ENCODE measurements at regions not wholly inside any gene's neighbourhood (a gene's known extent, or its start where the extent isn't known, plus 50 kb on each side); places are given as distances from the start of the nearest gene placed in this dataset.

DNA sequence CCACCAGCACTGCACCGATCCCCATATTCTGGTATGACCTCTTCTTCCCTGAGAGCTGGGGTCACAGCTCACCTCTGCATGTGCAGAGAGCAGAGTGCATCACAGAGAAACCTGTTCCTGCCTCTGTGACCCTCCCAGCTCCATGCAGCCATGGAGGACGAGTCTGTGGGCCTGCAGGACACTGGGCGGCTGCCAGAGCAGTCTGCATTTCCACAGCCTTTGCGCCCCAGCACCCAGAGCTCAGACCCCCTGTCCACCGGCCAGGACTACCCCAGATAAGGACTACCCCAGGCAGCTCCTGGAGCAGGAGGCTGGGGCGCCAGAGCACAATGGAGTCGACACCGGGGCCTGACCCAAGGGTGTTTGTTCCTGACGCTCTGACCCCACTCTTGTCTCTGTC lies 308.1 kb upstream of the IRX1 start:
- Histone ChIP-seq H3K27me3 (ENCODE audit: insufficient read depth, poor library complexity, severe bottlenecking) (no peaks in the 10 kb centered on the region), H3K4me1 (ENCODE audit: insufficient read depth, poor library complexity, severe bottlenecking) (no peaks in the 10 kb centered on the region), H3K4me3 (ENCODE audit: severe bottlenecking) (no peak overlapping the region), H3K27ac (ENCODE audit: poor library complexity, severe bottlenecking) (no peak overlapping the region), H3K9me3 (ENCODE audit: severe bottlenecking) (no peaks in the 10 kb centered on the region), H3K36me3 (ENCODE audit: low read depth) (no peaks in the 10 kb centered on the region)
- ATAC-seq (ENCODE audit: low read depth) (no peak), DNase-seq (ENCODE audit: low spot score) (no peak)
- TF ChIP-seq, protein P1, sequence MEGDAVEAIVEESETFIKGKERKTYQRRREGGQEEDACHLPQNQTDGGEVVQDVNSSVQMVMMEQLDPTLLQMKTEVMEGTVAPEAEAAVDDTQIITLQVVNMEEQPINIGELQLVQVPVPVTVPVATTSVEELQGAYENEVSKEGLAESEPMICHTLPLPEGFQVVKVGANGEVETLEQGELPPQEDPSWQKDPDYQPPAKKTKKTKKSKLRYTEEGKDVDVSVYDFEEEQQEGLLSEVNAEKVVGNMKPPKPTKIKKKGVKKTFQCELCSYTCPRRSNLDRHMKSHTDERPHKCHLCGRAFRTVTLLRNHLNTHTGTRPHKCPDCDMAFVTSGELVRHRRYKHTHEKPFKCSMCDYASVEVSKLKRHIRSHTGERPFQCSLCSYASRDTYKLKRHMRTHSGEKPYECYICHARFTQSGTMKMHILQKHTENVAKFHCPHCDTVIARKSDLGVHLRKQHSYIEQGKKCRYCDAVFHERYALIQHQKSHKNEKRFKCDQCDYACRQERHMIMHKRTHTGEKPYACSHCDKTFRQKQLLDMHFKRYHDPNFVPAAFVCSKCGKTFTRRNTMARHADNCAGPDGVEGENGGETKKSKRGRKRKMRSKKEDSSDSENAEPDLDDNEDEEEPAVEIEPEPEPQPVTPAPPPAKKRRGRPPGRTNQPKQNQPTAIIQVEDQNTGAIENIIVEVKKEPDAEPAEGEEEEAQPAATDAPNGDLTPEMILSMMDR (IDR thresholded peaks at IDR 0.05; ENCODE audit: poor library complexity, severe bottlenecking) = no peak

DNA sequence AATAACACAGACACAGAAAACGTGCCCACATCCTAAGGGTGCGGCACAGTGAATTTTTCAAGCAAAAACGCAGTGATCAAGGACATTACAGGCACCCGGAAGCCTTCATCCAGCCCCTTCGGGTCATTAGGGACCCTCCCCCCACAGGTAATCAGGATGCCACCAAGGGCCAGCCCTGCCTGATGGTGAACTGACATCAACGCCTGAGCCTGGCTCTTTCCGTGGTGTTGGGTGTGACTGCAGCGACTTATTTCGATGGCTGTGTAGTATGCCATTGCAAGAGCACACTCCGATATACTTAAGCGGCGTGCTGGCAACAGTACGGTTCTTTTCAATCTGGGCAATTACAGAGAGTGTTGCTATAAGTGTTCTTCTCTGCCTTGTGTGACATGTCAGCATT lies 310.0 kb upstream of the IRX1 start:
- Histone ChIP-seq H3K4me3 (ENCODE audit: severe bottlenecking) (no peak overlapping the region), H3K36me3 (ENCODE audit: low read depth) (no peaks in the 10 kb centered on the region), H3K4me1 (ENCODE audit: insufficient read depth, poor library complexity, severe bottlenecking) (no peaks in the 10 kb centered on the region), H3K9me3 (ENCODE audit: severe bottlenecking) (no peaks in the 10 kb centered on the region), H3K27me3 (ENCODE audit: insufficient read depth, poor library complexity, severe bottlenecking) (no peaks in the 10 kb centered on the region), H3K27ac (ENCODE audit: poor library complexity, severe bottlenecking) (no peak overlapping the region)
- DNase-seq (ENCODE audit: low spot score) = no peak
- TF ChIP-seq, protein P1 (IDR thresholded peaks at IDR 0.05; ENCODE audit: poor library complexity, severe bottlenecking) = no peak
- no peak for ATAC-seq (ENCODE audit: low read depth)

DNA sequence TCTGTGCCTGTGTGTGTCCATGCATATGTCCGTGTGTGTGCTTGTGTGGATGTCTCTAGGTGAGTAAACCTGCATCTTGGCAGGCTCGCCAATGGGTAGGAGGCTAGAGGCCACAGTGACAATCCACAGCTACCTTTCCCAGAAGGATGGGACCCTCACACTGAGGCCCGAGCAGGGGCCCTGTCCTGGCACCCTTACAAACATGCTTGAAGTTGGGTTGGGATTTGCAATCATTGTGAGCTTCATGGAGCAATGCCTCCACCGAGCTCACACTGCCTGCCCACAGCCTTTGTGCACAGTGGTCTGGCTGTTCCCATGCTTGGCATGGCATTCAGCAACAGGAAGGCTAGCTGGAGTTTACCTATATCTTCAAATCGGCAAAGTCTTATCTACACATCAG lies 311.1 kb upstream of the IRX1 start:
- H3K27me3 ChIP-seq (ENCODE audit: insufficient read depth, poor library complexity, severe bottlenecking) = no peaks in the 10 kb centered on the region
- ATAC-seq (ENCODE audit: low read depth) (no peak), DNase-seq (ENCODE audit: low spot score) (no peak)
- H3K36me3 ChIP-seq (ENCODE audit: low read depth) = no peaks in the 10 kb centered on the region
- TF ChIP-seq, protein P1 (IDR thresholded peaks at IDR 0.05; ENCODE audit: poor library complexity, severe bottlenecking) = no peak
- H3K9me3 ChIP-seq (ENCODE audit: severe bottlenecking) = no peaks in the 10 kb centered on the region
- H3K4me1 ChIP-seq (ENCODE audit: insufficient read depth, poor library complexity, severe bottlenecking) = no peaks in the 10 kb centered on the region
- no peak overlapping the region for H3K27ac ChIP-seq (ENCODE audit: poor library complexity, severe bottlenecking)
- H3K4me3 ChIP-seq (ENCODE audit: severe bottlenecking) = no peak overlapping the region

DNA sequence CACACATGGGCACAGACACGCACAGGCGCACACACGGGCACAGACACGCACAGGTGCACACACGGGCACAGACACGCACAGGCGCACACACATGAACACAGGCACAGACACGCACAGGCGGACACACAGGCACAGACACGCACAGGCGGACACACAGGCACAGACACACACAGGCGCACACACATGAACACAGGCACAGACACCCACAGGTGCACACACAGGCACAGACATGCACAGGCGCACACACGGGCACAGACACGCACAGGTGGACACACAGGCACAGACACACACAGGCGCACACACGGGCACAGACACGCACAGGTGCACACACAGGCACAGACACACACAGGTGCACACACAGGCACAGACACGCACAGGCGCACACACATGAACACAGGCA lies 312.8 kb upstream of the IRX1 start:
- no peak overlapping the region for H3K27ac ChIP-seq (ENCODE audit: poor library complexity, severe bottlenecking)
- no peaks in the 10 kb centered on the region for H3K27me3 ChIP-seq (ENCODE audit: insufficient read depth, poor library complexity, severe bottlenecking)
- no peaks in the 10 kb centered on the region for H3K4me1 ChIP-seq (ENCODE audit: insufficient read depth, poor library complexity, severe bottlenecking)
- no peak for ATAC-seq (ENCODE audit: low read depth)
- H3K9me3 ChIP-seq (ENCODE audit: severe bottlenecking) = no peaks in the 10 kb centered on the region
- TF ChIP-seq, protein P1 (IDR thresholded peaks at IDR 0.05; ENCODE audit: poor library complexity, severe bottlenecking) = no peak
- no peaks in the 10 kb centered on the region for H3K36me3 ChIP-seq (ENCODE audit: low read depth)
- no peak overlapping the region for H3K4me3 ChIP-seq (ENCODE audit: severe bottlenecking)
- no peak for DNase-seq (ENCODE audit: low spot score)

DNA sequence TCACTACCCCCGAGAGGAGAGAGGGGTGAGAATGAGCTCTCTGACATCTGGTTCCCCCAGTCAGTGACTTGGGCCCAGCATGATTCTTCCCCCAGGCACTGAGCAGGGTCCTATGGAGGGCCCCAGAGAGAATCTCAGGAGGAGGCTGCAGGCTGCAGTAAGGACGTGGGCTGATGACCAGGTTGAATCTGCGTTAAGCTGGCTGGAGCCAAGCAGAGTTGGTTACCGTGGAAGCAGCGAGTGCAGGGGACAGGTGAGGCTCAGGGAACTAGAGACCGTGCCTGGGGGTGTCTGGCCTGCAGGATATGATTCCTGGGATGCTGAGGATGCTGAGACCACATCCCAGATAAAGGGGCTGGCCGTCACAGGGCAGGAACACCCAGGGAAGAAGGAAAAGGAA lies 314.3 kb upstream of the IRX1 start:
- no peak overlapping the region for H3K4me3 ChIP-seq (ENCODE audit: severe bottlenecking)
- no peaks in the 10 kb centered on the region for H3K36me3 ChIP-seq (ENCODE audit: low read depth)
- no peaks in the 10 kb centered on the region for H3K4me1 ChIP-seq (ENCODE audit: insufficient read depth, poor library complexity, severe bottlenecking)
- TF ChIP-seq, protein P1 (IDR thresholded peaks at IDR 0.05; ENCODE audit: poor library complexity, severe bottlenecking) = no peak
- no peak overlapping the region for H3K27ac ChIP-seq (ENCODE audit: poor library complexity, severe bottlenecking)
- ATAC-seq (ENCODE audit: low read depth) (no peak), DNase-seq (ENCODE audit: low spot score) (no peak)
- no peaks in the 10 kb centered on the region for H3K27me3 ChIP-seq (ENCODE audit: insufficient read depth, poor library complexity, severe bottlenecking)
- no peaks in the 10 kb centered on the region for H3K9me3 ChIP-seq (ENCODE audit: severe bottlenecking)

Data from RWPE2 (cell line).